IMR-90 (cell line): ENCODE measurements at regions not wholly inside any gene's neighbourhood (a gene's known extent, or its start where the extent isn't known, plus 50 kb on each side); places are given as distances from the start of the nearest gene placed in this dataset.

Source experiments
- BHLHE40 ChIP-seq: fragments of 150-350 bp; IDR thresholded peaks from 2 replicates; pipeline ENCODE4 v1.6.1; 2016; ENCODE audit warnings: mild to moderate bottlenecking, low read depth, low read length
- CEBPB ChIP-seq: IDR thresholded peaks from 2 replicates; pipeline ENCODE4 v1.6.1; 2012; ENCODE audit warnings: low read depth, low read length, improper control_type of control experiment
- CTCF ChIP-seq: conservative IDR thresholded peaks from 2 replicates; pipeline ENCODE4 v1.5.1; 2012; ENCODE audit warnings: mild to moderate bottlenecking, low read depth, low read length, improper control_type of control experiment
- MAZ ChIP-seq: IDR thresholded peaks from 2 replicates; pipeline ENCODE4 v1.6.1; 2012; ENCODE audit warnings: low read depth, mild to moderate bottlenecking, low read length, improper control_type of control experiment, moderate library complexity, borderline replicate concordance
- POLR2A ChIP-seq: IDR thresholded peaks from 2 replicates; pipeline ENCODE4 v1.6.1; 2012; ENCODE audit warnings: mild to moderate bottlenecking, low read depth, low read length
- RAD21 ChIP-seq: IDR thresholded peaks from 2 replicates; pipeline ENCODE4 v1.6.1; 2012; ENCODE audit warnings: low read length, improper control_type of control experiment
- RCOR1 ChIP-seq: IDR thresholded peaks from 2 replicates; pipeline ENCODE4 v1.6.1; 2012; ENCODE audit warnings: mild to moderate bottlenecking, low read length, improper control_type of control experiment; ENCODE audit not compliant: insufficient replicate concordance

GRCh38 chr17:79141578-79142355, 67.1 kb downstream of the ENGASE start:
- no peak for TF ChIP-seq CTCF
- TF ChIP-seq RCOR1: no peak
- no peak for TF ChIP-seq CEBPB
- TF ChIP-seq MAZ: no peak
- TF ChIP-seq POLR2A: no peak
- TF ChIP-seq BHLHE40: no peak
- no peak for TF ChIP-seq RAD21
